ENCODE measurements at regions not wholly inside any gene's neighbourhood (a gene's known extent, or its start where the extent isn't known, plus 50 kb on each side); places are given as distances from the start of the nearest gene placed in this dataset.

DNA sequence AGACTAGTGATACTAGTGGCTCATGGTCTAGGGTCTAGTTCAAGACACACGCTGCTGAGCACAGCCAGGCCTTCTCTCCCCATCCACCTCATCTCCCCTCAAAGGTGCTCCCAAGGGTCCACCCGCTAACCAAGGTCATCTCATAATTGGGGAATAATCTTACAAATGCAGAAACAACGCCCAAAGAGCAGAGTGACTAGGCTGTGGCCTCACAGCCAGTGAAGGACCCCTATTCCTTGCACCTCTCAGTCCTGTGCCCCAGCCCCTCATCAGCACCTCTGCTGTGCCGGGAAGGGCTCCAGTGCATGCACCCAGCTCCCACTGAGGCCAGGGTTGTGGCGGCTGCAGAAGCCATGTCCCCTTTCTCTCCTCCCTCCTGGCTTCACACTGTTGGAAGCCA, 286.9 kb downstream of the UACA start:
- TF ChIP-seq, protein P1, sequence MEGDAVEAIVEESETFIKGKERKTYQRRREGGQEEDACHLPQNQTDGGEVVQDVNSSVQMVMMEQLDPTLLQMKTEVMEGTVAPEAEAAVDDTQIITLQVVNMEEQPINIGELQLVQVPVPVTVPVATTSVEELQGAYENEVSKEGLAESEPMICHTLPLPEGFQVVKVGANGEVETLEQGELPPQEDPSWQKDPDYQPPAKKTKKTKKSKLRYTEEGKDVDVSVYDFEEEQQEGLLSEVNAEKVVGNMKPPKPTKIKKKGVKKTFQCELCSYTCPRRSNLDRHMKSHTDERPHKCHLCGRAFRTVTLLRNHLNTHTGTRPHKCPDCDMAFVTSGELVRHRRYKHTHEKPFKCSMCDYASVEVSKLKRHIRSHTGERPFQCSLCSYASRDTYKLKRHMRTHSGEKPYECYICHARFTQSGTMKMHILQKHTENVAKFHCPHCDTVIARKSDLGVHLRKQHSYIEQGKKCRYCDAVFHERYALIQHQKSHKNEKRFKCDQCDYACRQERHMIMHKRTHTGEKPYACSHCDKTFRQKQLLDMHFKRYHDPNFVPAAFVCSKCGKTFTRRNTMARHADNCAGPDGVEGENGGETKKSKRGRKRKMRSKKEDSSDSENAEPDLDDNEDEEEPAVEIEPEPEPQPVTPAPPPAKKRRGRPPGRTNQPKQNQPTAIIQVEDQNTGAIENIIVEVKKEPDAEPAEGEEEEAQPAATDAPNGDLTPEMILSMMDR (conservative IDR thresholded peaks at IDR 0.05; ENCODE audit: low read depth, low read length), result no peak
- TF ChIP-seq EZH2 (IDR thresholded peaks at IDR 0.05; ENCODE audit: borderline replicate concordance, low read depth, low read length, poor library complexity, severe bottlenecking), result no peak

Measured in A673 (cell line).